ENCODE measurements at regions not wholly inside any gene's neighbourhood (a gene's known extent, or its start where the extent isn't known, plus 50 kb on each side); places are given as distances from the start of the nearest gene placed in this dataset.

GRCh38 chr5:82540301-82540700 lies 262.1 kb upstream of the RPS23 start:
- no peak overlapping the region for H2BK15ac ChIP-seq (ENCODE audit: low read length)
- no peaks in the 10 kb centered on the region for H3K79me2 ChIP-seq (ENCODE audit: control insufficient read depth in 1 of 2, insufficient read depth in 2 of 2, low read length in 2 of 2)
- H3K4ac ChIP-seq (replicated peaks; ENCODE audit: insufficient read length, low read depth, low read length), result no peak overlapping the region
- H4K20me1 ChIP-seq (replicated peaks in 1 of 2; ENCODE audit: control insufficient read depth in 1 of 2, insufficient read depth in 2 of 2, low read length in 2 of 2), result no peaks in the 10 kb centered on the region
- no peaks in the 10 kb centered on the region for H3K23me2 ChIP-seq (ENCODE audit: low read depth, low read length)
- CTCF ChIA-PET (ENCODE audit: partially characterized antibody), result no interaction called here
- no peak for FAIRE-seq
- H2AFZ ChIP-seq (ENCODE audit: low read length), result no peak overlapping the region
- POLR2A ChIA-PET (ENCODE audit: partially characterized antibody), result no interaction called here
- no peak overlapping the region for H2BK12ac ChIP-seq (ENCODE audit: low read depth, low read length)
- peaks cover 15 to 16% of the 10 kb centered on the region in 2 experiments for H3K9me3 ChIP-seq (ENCODE audit: insufficient read depth in 2 of 2, low read depth in 1 of 2, low read length in 1 of 2)
- H4K5ac ChIP-seq (ENCODE audit: insufficient read length, low read depth, low read length), result no peak overlapping the region
- H3K4me1 ChIP-seq (replicated peaks in 1 of 4; ENCODE audit: control insufficient read depth in 3 of 4, insufficient read depth in 4 of 4, low read length in 3 of 4), result no peaks in the 10 kb centered on the region
- no peak overlapping the region for H2BK5ac ChIP-seq (ENCODE audit: low read depth, low read length)
- H3K56ac ChIP-seq (replicated peaks; ENCODE audit: insufficient read length, low read depth, low read length), result no peak overlapping the region
- H3K4me2 ChIP-seq (ENCODE audit: insufficient read depth in 1 of 2, low read depth in 2 of 2, low read length in 2 of 2), result no peak overlapping the region
- no peak overlapping the region for H3K23ac ChIP-seq (ENCODE audit: insufficient read length)
- H3K9ac ChIP-seq (replicated peaks in 1 of 4; ENCODE audit: extremely low read depth in 1 of 4, low read depth in 3 of 4, low read length in 3 of 4), result no peak overlapping the region
- no peak overlapping the region for H3K4me3 ChIP-seq (ENCODE audit: extremely low read depth in 1 of 4, insufficient read depth in 2 of 4, low read depth in 3 of 4, low read length in 4 of 4)
- H3K79me1 ChIP-seq (ENCODE audit: low read depth, low read length), result no peaks in the 10 kb centered on the region
- H3K14ac ChIP-seq (ENCODE audit: insufficient read length), result no peak overlapping the region
- no peak overlapping the region for H3K18ac ChIP-seq (ENCODE audit: extremely low read depth, low read length)
- H2AK5ac ChIP-seq (ENCODE audit: low read depth, low read length), result no peak overlapping the region
- H4K8ac ChIP-seq (ENCODE audit: extremely low read depth, insufficient read depth, low read length), result no peak overlapping the region
- H3K27ac ChIP-seq (ENCODE audit: low read depth, low read length), result no peak overlapping the region
- H3K36me3 ChIP-seq (ENCODE audit: control insufficient read depth in 2 of 4, insufficient read depth in 4 of 4, low read length in 3 of 4), result peaks cover 0 to 6% (median 2%) of the 10 kb centered on the region in 4 experiments; a peak in 3 of 8 replicates
- no peak overlapping the region for H2BK20ac ChIP-seq (ENCODE audit: low read length)
- H3K27me3 ChIP-seq (replicated peaks in 1 of 4; ENCODE audit: control insufficient read depth in 3 of 4, extremely low read depth in 1 of 4, insufficient read depth in 3 of 4, low read length in 3 of 4), result no peaks in the 10 kb centered on the region
- no peak overlapping the region for H4K91ac ChIP-seq (replicated peaks; ENCODE audit: insufficient read length, low read length)
- 95% methylated on average over 3 of the region's 3 CpGs; no CpG with 5 or more reads in 1 of the 2 experiments for WGBS, 2 experiments (ENCODE audit: extremely low coverage in 1 of 2, insufficient coverage in 1 of 2, insufficient read length in 1 of 2, insufficient replicate concordance in 2 of 2, low coverage in 1 of 2, low lambda C conversion rate in 2 of 2, missing lambda C conversion rate in 1 of 2)
- no peak overlapping the region for H2BK120ac ChIP-seq (replicated peaks; ENCODE audit: low read depth, low read length)
- no peak for DNase-seq (ENCODE audit: low read depth in 1 of 2, low spot score in 2 of 2)
- TF ChIP-seq CHD7 (IDR thresholded peaks at IDR 0.05; ENCODE audit: insufficient replicate concordance, low read length), result no peak

All from H1 (cell line).